AG20443 (cell line): ENCODE measurements at regions not wholly inside any gene's neighbourhood (a gene's known extent, or its start where the extent isn't known, plus 50 kb on each side); places are given as distances from the start of the nearest gene placed in this dataset.

ENCODE experiments used
- DNase-seq: peaks from one replicate; pipeline ENCODE4 v3.0.0; 2012; ENCODE audit warnings: low spot score, mixed read lengths

- no peak for DNase-seq
Measured at GRCh38 chr20:22504829-22505377, 79.5 kb downstream of the FOXA2 start.

GRCh38 chr20:22503577-22503976 is 80.8 kb downstream of the FOXA2 start:
- no peak for DNase-seq

GRCh38 chr20:22502731-22503191 is 81.6 kb downstream of the FOXA2 start:
- no peak for DNase-seq

- no peak for DNase-seq
Measured at GRCh38 chr20:22501566-22502344, 82.6 kb downstream of the FOXA2 start.

GRCh38 chr20:22501034-22501433 is 83.3 kb downstream of the FOXA2 start:
- no peak for DNase-seq

GRCh38 chr20:22499515-22500166 is 84.7 kb downstream of the FOXA2 start:
- DNase-seq: no peak

- no peak for DNase-seq
Measured at GRCh38 chr20:22496817-22497216, 87.6 kb downstream of the FOXA2 start.

- no peak for DNase-seq
Measured at GRCh38 chr20:22495789-22496188, 88.6 kb downstream of the FOXA2 start.

GRCh38 chr20:22495172-22495571 is 89.2 kb downstream of the FOXA2 start:
- no peak for DNase-seq

- DNase-seq: no peak
Measured at GRCh38 chr20:22492497-22492896, 91.9 kb downstream of the FOXA2 start.

GRCh38 chr20:22491194-22491505 is 93.2 kb downstream of the FOXA2 start:
- DNase-seq: no peak

- no peak for DNase-seq
Measured at GRCh38 chr20:22490287-22491193, 93.8 kb downstream of the FOXA2 start.

GRCh38 chr20:22489626-22490286 is 94.6 kb downstream of the FOXA2 start:
- DNase-seq: no peak

GRCh38 chr20:22480336-22480735 is 104.0 kb downstream of the FOXA2 start:
- no peak for DNase-seq

- DNase-seq: no peak
Measured at GRCh38 chr20:22475662-22476061, 108.7 kb downstream of the FOXA2 start.

GRCh38 chr20:22474224-22474623 is 110.1 kb downstream of the FOXA2 start:
- DNase-seq: no peak

GRCh38 chr20:22473293-22473692 is 111.1 kb downstream of the FOXA2 start:
- DNase-seq: no peak

GRCh38 chr20:22472447-22473100 is 111.8 kb downstream of the FOXA2 start:
- DNase-seq: no peak

GRCh38 chr20:22471156-22471836 is 113.1 kb downstream of the FOXA2 start:
- DNase-seq: no peak

- DNase-seq: no peak
Measured at GRCh38 chr20:22470620-22471026, 113.7 kb downstream of the FOXA2 start.
